Stimulated activated CD4-positive, alpha-beta T cell treated with anti-CD3 and anti-CD28 coated beads, Interleukin-12 subunit alpha, Interleukin-12 subunit beta, amount 100 ng/mL, for 24 hours (primary cell): ENCODE measurements at regions not wholly inside any gene's neighbourhood (a gene's known extent, or its start where the extent isn't known, plus 50 kb on each side); places are given as distances from the start of the nearest gene placed in this dataset.

Source experiments
- DNase-seq, 2 experiments: peaks; one replicate each; pipeline ENCODE4 v3.0.0-alpha.2; 2020; ENCODE audit warnings: low read depth in 2 of 2

GRCh38 chr13:53844473-53845146 is 816.0 kb downstream of the OLFM4 start:
- no peak for DNase-seq

GRCh38 chr13:53847502-53847901 is 818.9 kb downstream of the OLFM4 start:
- no peak for DNase-seq

- no peak for DNase-seq
These were observed 819.9 kb downstream of the OLFM4 start for GRCh38 chr13:53848366-53848961.

- no peak for DNase-seq
These were observed 825.7 kb downstream of the OLFM4 start for GRCh38 chr13:53854321-53854720.

- DNase-seq, result no peak
These were observed 828.1 kb downstream of the OLFM4 start for GRCh38 chr13:53856573-53857195.

- no peak for DNase-seq
These were observed 834.9 kb downstream of the OLFM4 start for GRCh38 chr13:53863520-53863919.

- DNase-seq, result no peak
These were observed 844.9 kb downstream of the OLFM4 start for GRCh38 chr13:53873558-53873957.

- no peak for DNase-seq
These were observed 850.2 kb downstream of the OLFM4 start for GRCh38 chr13:53878861-53879260.

GRCh38 chr13:53885997-53886396 is 857.4 kb downstream of the OLFM4 start:
- DNase-seq, result no peak

- no peak for DNase-seq
These were observed 862.1 kb downstream of the OLFM4 start for GRCh38 chr13:53890696-53891095.

GRCh38 chr13:53901593-53901992 is 873.0 kb downstream of the OLFM4 start:
- DNase-seq, result no peak

GRCh38 chr13:53907891-53908290 is 879.3 kb downstream of the OLFM4 start:
- DNase-seq, result no peak

- no peak for DNase-seq
These were observed 892.3 kb downstream of the OLFM4 start for GRCh38 chr13:53920916-53921315.

GRCh38 chr13:53921473-53921872 is 892.9 kb downstream of the OLFM4 start:
- no peak for DNase-seq

- DNase-seq, result no peak
These were observed 913.1 kb downstream of the OLFM4 start for GRCh38 chr13:53941588-53942190.

- DNase-seq, result no peak
These were observed 917.9 kb downstream of the OLFM4 start for GRCh38 chr13:53946500-53946899.

- no peak for DNase-seq
These were observed 924.6 kb downstream of the OLFM4 start for GRCh38 chr13:53953183-53953582.
